Activated T-cell treated with anti-CD3 and anti-CD28 coated beads for 4 hours (primary cell): ENCODE measurements at regions not wholly inside any gene's neighbourhood (a gene's known extent, or its start where the extent isn't known, plus 50 kb on each side); places are given as distances from the start of the nearest gene placed in this dataset.

Experiments used
- DNase-seq: peaks from one replicate; pipeline ENCODE4 v3.0.0-alpha.2; 2020

- DNase-seq, result no peak
These were observed 51.3 kb upstream of the FAM3C start for GRCh38 chr7:121447243-121447910.

- no peak for DNase-seq
These were observed 50.4 kb upstream of the FAM3C start for GRCh38 chr7:121446526-121446925.
